Smooth muscle cell (in vitro differentiated cells): ENCODE measurements at regions not wholly inside any gene's neighbourhood (a gene's known extent, or its start where the extent isn't known, plus 50 kb on each side); places are given as distances from the start of the nearest gene placed in this dataset.

Experiments used
- DNase-seq: peaks from one replicate; lab custom pipeline; 2025; ENCODE audit not compliant: unreplicated experiment; lab: John Stamatoyannopoulos, UW
- H2AFZ ChIP-seq: fragments of 200-600 bp; sonication (generic); 2 replicates; pipeline ENCODE4 v1.6.0; 2016; ENCODE audit warnings: antibody characterized with exemption, low read depth, mild to moderate bottlenecking
- H3F3A ChIP-seq: fragments of 200-600 bp; sonication (generic); 2 replicates; pipeline ENCODE4 v1.6.0; 2017; ENCODE audit warnings: antibody characterized with exemption, low read depth
- H3K27ac ChIP-seq: fragments of 200-600 bp; sonication (generic); 2 replicates; pipeline ENCODE4 v1.5.1; 2016; ENCODE audit warnings: low read depth, mild to moderate bottlenecking
- H3K27me3 ChIP-seq: fragments of 200-600 bp; sonication (generic); 2 replicates; pipeline ENCODE4 v1.6.1; 2016; ENCODE audit warnings: low read depth, mild to moderate bottlenecking
- H3K36me3 ChIP-seq: fragments of 200-600 bp; sonication (generic); 2 replicates; pipeline ENCODE4 v1.5.1; 2016; ENCODE audit warnings: low read depth
- H3K4me1 ChIP-seq: fragments of 200-600 bp; sonication (generic); 2 replicates; pipeline ENCODE4 v1.5.1; 2016; ENCODE audit warnings: low read depth
- H3K4me2 ChIP-seq: fragments of 200-600 bp; sonication (generic); 2 replicates; pipeline ENCODE4 v1.6.0; 2016; ENCODE audit warnings: mild to moderate bottlenecking
- H3K4me3 ChIP-seq: fragments of 200-600 bp; sonication (generic); 2 replicates; pipeline ENCODE4 v1.5.1; 2016; ENCODE audit warnings: mild to moderate bottlenecking
- H3K79me2 ChIP-seq: fragments of 200-600 bp; sonication (generic); 2 replicates; pipeline ENCODE4 v1.6.0; 2016; ENCODE audit warnings: low read depth, mild to moderate bottlenecking
- H3K9ac ChIP-seq: fragments of 200-600 bp; sonication (generic); 2 replicates; pipeline ENCODE4 v1.6.0; 2016; ENCODE audit warnings: low read depth
- H3K9me3 ChIP-seq: fragments of 200-600 bp; sonication (generic); replicated peaks from 2 replicates; pipeline ENCODE4 v1.5.1; 2016; ENCODE audit warnings: low read depth
- H4K20me1 ChIP-seq: fragments of 200-600 bp; sonication (generic); 2 replicates; pipeline ENCODE4 v1.6.0; 2016; ENCODE audit warnings: low read depth
- WGBS: methylation state at CpG from one replicate; pipeline ENCODE4 v1.1.7; 2016; ENCODE audit warnings: low lambda C conversion rate; 5-methylcytosine and 5-hydroxymethylcytosine counted together
- TF ChIP-seq, protein P1 (sequence below): fragments of 200-600 bp; sonication (generic); IDR thresholded peaks from 2 replicates; pipeline ENCODE4 v1.5.1; 2017; ENCODE audit warnings: borderline replicate concordance, mild to moderate bottlenecking, antibody characterized with exemption; ENCODE audit not compliant: insufficient read depth, poor library complexity, severe bottlenecking

DNA sequence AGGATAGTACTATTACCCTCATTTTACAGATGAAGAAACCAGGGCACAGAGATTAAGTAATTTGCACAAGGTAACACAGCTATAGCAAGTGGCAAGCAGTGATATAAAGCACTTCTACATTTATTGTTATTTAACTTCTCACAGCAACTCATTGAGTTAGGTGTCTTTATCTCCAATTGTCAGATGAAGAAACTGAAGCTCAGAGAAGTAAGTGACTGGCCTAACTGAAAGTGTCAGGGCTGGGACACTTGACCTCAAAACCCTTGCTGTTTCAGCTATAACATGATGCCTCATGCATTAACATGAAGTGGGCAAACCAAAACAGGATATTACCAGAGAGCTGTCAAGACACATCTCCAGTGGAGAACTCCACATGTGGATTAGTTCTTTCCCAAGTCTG is 65.8 kb upstream of the LEKR1 start:
- Histone ChIP-seq H3K4me1 (peaks cover 19% of the 10 kb centered on the region), H3K4me3 (no peak overlapping the region), H3K27me3 (no peaks in the 10 kb centered on the region), H3F3A (no peaks in the 10 kb centered on the region), H4K20me1 (no peaks in the 10 kb centered on the region), H3K4me2 (peak overlapping the region; percentile 63), H3K27ac (peak overlapping the region; percentile 40), H3K9ac (no peak overlapping the region), H3K79me2 (no peaks in the 10 kb centered on the region), H3K9me3 (no peaks in the 10 kb centered on the region), H2AFZ (peak overlapping the region; percentile 39), H3K36me3 (no peaks in the 10 kb centered on the region)
- DNase-seq = no peak
- TF ChIP-seq, protein P1, sequence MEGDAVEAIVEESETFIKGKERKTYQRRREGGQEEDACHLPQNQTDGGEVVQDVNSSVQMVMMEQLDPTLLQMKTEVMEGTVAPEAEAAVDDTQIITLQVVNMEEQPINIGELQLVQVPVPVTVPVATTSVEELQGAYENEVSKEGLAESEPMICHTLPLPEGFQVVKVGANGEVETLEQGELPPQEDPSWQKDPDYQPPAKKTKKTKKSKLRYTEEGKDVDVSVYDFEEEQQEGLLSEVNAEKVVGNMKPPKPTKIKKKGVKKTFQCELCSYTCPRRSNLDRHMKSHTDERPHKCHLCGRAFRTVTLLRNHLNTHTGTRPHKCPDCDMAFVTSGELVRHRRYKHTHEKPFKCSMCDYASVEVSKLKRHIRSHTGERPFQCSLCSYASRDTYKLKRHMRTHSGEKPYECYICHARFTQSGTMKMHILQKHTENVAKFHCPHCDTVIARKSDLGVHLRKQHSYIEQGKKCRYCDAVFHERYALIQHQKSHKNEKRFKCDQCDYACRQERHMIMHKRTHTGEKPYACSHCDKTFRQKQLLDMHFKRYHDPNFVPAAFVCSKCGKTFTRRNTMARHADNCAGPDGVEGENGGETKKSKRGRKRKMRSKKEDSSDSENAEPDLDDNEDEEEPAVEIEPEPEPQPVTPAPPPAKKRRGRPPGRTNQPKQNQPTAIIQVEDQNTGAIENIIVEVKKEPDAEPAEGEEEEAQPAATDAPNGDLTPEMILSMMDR = no peak

DNA sequence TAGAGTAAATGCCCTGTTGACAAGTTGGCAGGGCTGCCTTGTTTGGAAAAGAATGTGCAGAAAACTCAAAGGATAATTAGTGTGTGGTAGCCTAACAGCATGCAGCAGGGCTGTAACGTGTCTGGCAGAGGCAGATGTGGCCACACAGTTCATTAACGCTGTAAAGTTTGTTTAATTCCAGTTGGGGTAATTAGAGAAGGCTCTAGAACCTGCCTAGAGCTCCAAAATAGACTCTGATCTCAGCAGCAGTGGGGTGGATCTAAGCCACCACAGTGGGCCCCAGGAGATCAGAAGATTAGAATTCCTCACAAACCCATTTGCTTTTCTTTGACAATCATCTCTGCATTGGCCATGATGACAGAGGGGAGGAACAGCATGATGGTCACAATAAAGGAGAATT is 65.1 kb upstream of the LEKR1 start:
- WGBS = 5% methylated on average over 2 of the region's 2 CpGs
- no peaks in the 10 kb centered on the region for H3K36me3 ChIP-seq
- peak overlapping the region; percentile 40 for H3K27ac ChIP-seq
- no peak overlapping the region for H3K4me3 ChIP-seq
- TF ChIP-seq, protein P1 = no peak
- no peaks in the 10 kb centered on the region for H3K27me3 ChIP-seq
- peak overlapping the region; percentile 63 for H3K4me2 ChIP-seq
- no peak for DNase-seq
- H3K9me3 ChIP-seq = no peaks in the 10 kb centered on the region
- H3F3A ChIP-seq = no peaks in the 10 kb centered on the region
- H3K9ac ChIP-seq = peak overlapping the region; percentile 5
- H3K79me2 ChIP-seq = no peaks in the 10 kb centered on the region
- no peaks in the 10 kb centered on the region for H4K20me1 ChIP-seq
- H2AFZ ChIP-seq = peak overlapping the region; percentile 39
- H3K4me1 ChIP-seq = peaks cover 19% of the 10 kb centered on the region

DNA sequence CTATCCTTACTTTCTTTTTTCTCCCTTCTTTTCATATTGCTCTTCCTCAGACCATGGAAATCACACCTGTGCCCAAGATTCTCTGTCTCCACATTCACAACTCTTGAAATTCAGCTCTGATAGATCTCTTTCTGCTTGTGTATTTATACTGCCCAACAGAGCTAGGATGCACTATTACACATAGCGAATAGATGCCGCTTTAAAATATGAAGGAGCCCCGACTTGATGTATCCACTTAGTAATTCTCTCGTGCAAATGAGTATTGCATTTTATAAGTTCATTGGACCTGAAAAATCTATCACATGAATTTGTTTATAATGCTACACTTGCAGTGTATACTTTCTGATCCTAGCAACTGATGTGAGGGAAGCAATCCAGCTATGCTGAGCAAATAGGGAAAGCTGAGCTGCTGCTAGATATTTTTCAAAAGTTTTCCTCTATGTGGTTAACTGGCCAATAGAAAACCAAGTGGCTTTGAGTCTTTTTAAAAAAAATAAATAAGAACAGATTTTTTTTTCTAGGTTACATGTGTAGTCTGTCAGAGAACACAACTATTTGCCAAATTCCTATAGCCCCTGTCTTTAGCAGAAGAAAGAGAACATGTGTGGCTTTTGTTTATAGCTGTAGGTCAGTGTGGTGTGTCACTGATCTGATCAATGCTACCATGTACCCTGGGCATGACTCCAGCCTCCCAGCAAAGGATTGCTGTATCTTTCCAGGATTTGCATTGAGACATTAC is 64.3 kb upstream of the LEKR1 start:
- DNase-seq = no peak
- no peak overlapping the region for H3K4me2 ChIP-seq
- no peaks in the 10 kb centered on the region for H3K27me3 ChIP-seq
- H3K9me3 ChIP-seq = no peaks in the 10 kb centered on the region
- no peaks in the 10 kb centered on the region for H3F3A ChIP-seq
- H3K79me2 ChIP-seq = no peaks in the 10 kb centered on the region
- TF ChIP-seq, protein P1 = no peak
- WGBS = 73% methylated on average over 4 of the region's 4 CpGs
- H4K20me1 ChIP-seq = no peaks in the 10 kb centered on the region
- peaks cover 19% of the 10 kb centered on the region for H3K4me1 ChIP-seq
- no peak overlapping the region for H2AFZ ChIP-seq
- no peak overlapping the region for H3K9ac ChIP-seq
- H3K27ac ChIP-seq = peak overlapping the region; percentile 13
- no peaks in the 10 kb centered on the region for H3K36me3 ChIP-seq
- no peak overlapping the region for H3K4me3 ChIP-seq

DNA sequence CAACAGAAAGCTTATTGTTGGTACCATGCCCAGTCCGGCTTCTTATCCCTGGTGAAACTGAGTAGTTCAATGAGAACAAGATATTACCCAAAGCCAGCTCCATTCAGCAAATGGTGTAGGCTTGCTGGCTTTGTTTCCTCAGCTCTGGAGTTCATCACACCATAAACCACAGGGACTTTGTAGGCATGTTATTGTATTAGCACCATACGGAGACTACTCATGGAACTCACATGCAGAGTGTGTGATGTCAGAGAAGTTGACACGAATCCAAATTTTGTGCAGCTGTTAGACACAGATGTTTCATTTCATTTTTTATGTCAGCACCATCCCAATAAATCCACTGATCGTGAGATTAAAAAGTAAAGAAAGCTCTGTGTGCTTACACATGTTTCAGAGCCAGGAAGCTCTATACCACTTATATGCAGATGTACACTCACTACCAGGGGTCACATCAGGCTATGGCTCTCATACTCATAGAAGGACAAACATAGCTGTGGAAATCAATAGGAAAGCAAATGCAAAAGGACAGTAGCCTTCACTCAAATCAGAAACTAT is 63.4 kb upstream of the LEKR1 start:
- peaks cover 19% of the 10 kb centered on the region for H3K4me1 ChIP-seq
- no peak overlapping the region for H3K9ac ChIP-seq
- no peak overlapping the region for H3K4me2 ChIP-seq
- H3K27ac ChIP-seq = peak overlapping the region; percentile 25
- H3K36me3 ChIP-seq = no peaks in the 10 kb centered on the region
- H2AFZ ChIP-seq = no peak overlapping the region
- TF ChIP-seq, protein P1 = no peak
- no peak for DNase-seq
- H3K9me3 ChIP-seq = no peaks in the 10 kb centered on the region
- H3K4me3 ChIP-seq = no peak overlapping the region
- 31% methylated on average over 4 of the region's 4 CpGs for WGBS
- H4K20me1 ChIP-seq = no peaks in the 10 kb centered on the region
- no peaks in the 10 kb centered on the region for H3K27me3 ChIP-seq
- H3F3A ChIP-seq = no peaks in the 10 kb centered on the region
- H3K79me2 ChIP-seq = no peaks in the 10 kb centered on the region
